ENCODE measurements at regions not wholly inside any gene's neighbourhood (a gene's known extent, or its start where the extent isn't known, plus 50 kb on each side); places are given as distances from the start of the nearest gene placed in this dataset.

DNA sequence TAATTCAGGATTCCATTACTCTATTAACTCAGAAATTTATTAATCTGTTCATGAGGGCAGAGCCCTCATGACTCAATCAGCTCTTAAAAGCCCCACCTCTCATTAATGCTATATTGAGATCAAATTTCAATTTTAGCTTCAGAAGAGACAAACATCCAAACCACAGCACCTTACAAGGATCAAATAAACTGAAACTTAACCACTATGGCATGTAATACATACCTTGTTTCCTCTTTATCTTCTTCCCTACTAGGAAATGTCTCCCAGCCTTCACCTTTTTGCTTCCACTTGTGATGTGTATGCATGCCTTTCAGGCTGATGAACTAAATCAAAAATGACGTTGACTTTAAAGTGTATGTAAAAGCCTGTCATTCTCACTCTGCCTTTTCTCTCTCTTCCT is 2121.3 kb downstream of the NCAM2 start:
- TF ChIP-seq, protein P1, sequence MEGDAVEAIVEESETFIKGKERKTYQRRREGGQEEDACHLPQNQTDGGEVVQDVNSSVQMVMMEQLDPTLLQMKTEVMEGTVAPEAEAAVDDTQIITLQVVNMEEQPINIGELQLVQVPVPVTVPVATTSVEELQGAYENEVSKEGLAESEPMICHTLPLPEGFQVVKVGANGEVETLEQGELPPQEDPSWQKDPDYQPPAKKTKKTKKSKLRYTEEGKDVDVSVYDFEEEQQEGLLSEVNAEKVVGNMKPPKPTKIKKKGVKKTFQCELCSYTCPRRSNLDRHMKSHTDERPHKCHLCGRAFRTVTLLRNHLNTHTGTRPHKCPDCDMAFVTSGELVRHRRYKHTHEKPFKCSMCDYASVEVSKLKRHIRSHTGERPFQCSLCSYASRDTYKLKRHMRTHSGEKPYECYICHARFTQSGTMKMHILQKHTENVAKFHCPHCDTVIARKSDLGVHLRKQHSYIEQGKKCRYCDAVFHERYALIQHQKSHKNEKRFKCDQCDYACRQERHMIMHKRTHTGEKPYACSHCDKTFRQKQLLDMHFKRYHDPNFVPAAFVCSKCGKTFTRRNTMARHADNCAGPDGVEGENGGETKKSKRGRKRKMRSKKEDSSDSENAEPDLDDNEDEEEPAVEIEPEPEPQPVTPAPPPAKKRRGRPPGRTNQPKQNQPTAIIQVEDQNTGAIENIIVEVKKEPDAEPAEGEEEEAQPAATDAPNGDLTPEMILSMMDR (IDR thresholded peaks at IDR 0.05): no peak
- no peak for TF ChIP-seq POLR2A (IDR thresholded peaks at IDR 0.05)

All from suprapubic skin (tissue), 3 donors.